ENCODE measurements at regions not wholly inside any gene's neighbourhood (a gene's known extent, or its start where the extent isn't known, plus 50 kb on each side); places are given as distances from the start of the nearest gene placed in this dataset.

DNA sequence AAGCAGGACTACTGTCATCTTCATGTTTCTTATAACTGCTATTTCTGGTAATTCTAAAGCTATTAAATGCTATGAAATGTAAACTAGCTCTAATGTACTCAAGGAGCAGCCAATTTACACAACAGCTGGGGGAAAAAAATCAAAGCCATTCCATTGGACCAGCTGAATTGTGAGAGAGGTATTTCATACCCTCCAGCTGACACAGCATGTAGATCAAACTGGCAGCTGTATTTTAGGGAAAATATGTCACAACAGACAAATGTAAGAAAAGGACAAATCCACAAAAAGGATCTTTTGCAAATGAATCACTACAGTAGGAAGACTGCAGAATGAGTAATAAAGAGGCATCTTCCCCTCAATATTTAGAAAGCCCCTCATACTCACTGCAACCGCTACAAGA lies 65.2 kb upstream of the FAM47B start (continued):
- TF ChIP-seq, protein P1, sequence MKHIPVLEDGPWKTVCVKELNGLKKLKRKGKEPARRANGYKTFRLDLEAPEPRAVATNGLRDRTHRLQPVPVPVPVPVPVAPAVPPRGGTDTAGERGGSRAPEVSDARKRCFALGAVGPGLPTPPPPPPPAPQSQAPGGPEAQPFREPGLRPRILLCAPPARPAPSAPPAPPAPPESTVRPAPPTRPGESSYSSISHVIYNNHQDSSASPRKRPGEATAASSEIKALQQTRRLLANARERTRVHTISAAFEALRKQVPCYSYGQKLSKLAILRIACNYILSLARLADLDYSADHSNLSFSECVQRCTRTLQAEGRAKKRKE (CRISPR knock-in tag; IDR thresholded peaks at IDR 0.05; ENCODE audit: low read depth): no peak
- TF ChIP-seq NFE2L2 (conservative IDR thresholded peaks at IDR 0.05; ENCODE audit: low read length) (no peak), ZFP36 (IDR thresholded peaks at IDR 0.05; ENCODE audit: borderline replicate concordance, partially characterized antibody) (no peak), HEYL (CRISPR knock-in tag; IDR thresholded peaks at IDR 0.05) (no peak)

DNA sequence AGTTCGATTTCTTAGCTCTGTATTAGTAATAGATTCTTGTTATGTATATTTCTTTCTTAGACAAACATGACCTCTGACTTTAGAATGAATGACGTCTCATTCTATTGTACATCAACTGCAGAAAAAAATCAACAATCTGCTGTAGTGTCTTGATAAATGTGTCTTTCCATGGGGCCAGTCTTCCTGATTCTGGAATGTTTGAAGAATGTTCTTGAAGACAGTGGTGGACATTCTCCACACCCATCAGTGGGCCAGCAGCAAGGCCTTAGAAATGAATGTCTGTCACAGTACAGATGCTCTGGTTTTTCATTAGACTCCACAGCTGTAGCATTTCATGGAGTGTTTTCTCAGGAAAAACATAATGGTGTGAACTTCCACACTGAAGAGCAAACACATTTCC lies 63.2 kb upstream of the FAM47B start:
- DNase-seq (ENCODE audit: low read depth in 1 of 2, low spot score in 1 of 2): peak in 1 of 2 experiments; percentile 7
- TF ChIP-seq ZFP36 (IDR thresholded peaks at IDR 0.05; ENCODE audit: borderline replicate concordance, partially characterized antibody): no peak
- no peak for TF ChIP-seq RCOR1 (IDR thresholded peaks at IDR 0.05; ENCODE audit: low read depth, low read length)
- no peak for TF ChIP-seq RFX5 (IDR thresholded peaks at IDR 0.05)
- TF ChIP-seq, protein P2, sequence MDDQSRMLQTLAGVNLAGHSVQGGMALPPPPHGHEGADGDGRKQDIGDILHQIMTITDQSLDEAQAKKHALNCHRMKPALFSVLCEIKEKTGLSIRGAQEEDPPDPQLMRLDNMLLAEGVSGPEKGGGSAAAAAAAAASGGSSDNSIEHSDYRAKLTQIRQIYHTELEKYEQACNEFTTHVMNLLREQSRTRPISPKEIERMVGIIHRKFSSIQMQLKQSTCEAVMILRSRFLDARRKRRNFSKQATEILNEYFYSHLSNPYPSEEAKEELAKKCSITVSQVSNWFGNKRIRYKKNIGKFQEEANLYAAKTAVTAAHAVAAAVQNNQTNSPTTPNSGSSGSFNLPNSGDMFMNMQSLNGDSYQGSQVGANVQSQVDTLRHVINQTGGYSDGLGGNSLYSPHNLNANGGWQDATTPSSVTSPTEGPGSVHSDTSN (IDR thresholded peaks at IDR 0.05): no peak
- TF ChIP-seq RNF2 (IDR thresholded peaks at IDR 0.05; ENCODE audit: borderline replicate concordance, low read depth): no peak
- no peak for TF ChIP-seq CBX2 (IDR thresholded peaks at IDR 0.05; ENCODE audit: borderline replicate concordance, low read depth)
- TF ChIP-seq FOXS1 (CRISPR knock-in tag; IDR thresholded peaks at IDR 0.05): no peak
- TF ChIP-seq PHF8 (IDR thresholded peaks at IDR 0.05; ENCODE audit: borderline replicate concordance, low read depth): no peak
- TF ChIP-seq CHD4 (IDR thresholded peaks at IDR 0.05; ENCODE audit: borderline replicate concordance): no peak
- no peak for TF ChIP-seq BHLHE40 (IDR thresholded peaks at IDR 0.05; ENCODE audit: low read depth, low read length)
- no peak for TF ChIP-seq RAD21 (conservative IDR thresholded peaks at IDR 0.05 in 1 of 2, IDR thresholded peaks at IDR 0.05 in 1 of 2)
- TF ChIP-seq HOXA7 (CRISPR knock-in tag; IDR thresholded peaks at IDR 0.05): no peak
- TF ChIP-seq JUN (IDR thresholded peaks at IDR 0.05): no peak
- no peak for TF ChIP-seq ZC3H11A (IDR thresholded peaks at IDR 0.05)
- TF ChIP-seq, protein P3, sequence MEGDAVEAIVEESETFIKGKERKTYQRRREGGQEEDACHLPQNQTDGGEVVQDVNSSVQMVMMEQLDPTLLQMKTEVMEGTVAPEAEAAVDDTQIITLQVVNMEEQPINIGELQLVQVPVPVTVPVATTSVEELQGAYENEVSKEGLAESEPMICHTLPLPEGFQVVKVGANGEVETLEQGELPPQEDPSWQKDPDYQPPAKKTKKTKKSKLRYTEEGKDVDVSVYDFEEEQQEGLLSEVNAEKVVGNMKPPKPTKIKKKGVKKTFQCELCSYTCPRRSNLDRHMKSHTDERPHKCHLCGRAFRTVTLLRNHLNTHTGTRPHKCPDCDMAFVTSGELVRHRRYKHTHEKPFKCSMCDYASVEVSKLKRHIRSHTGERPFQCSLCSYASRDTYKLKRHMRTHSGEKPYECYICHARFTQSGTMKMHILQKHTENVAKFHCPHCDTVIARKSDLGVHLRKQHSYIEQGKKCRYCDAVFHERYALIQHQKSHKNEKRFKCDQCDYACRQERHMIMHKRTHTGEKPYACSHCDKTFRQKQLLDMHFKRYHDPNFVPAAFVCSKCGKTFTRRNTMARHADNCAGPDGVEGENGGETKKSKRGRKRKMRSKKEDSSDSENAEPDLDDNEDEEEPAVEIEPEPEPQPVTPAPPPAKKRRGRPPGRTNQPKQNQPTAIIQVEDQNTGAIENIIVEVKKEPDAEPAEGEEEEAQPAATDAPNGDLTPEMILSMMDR (IDR thresholded peaks at IDR 0.05): no peak
- TF ChIP-seq, protein P4, sequence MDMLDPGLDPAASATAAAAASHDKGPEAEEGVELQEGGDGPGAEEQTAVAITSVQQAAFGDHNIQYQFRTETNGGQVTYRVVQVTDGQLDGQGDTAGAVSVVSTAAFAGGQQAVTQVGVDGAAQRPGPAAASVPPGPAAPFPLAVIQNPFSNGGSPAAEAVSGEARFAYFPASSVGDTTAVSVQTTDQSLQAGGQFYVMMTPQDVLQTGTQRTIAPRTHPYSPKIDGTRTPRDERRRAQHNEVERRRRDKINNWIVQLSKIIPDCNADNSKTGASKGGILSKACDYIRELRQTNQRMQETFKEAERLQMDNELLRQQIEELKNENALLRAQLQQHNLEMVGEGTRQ (IDR thresholded peaks at IDR 0.05): no peak
- peaks cover 59% of the 10 kb centered on the region for H3K4me1 ChIP-seq
- peak; percentile 84 for FAIRE-seq
- 10% methylated on average over 2 of the region's 2 CpGs for WGBS (ENCODE audit: missing lambda C conversion rate)
- H3K27ac ChIP-seq: peak overlapping the region in 1 of 2 experiments; percentile 53; a peak in 1 of 6 replicates
- H3K4me2 ChIP-seq: peak overlapping the region; percentile 38; the same call in 2 of the 3 replicates
- ChIA-PET POLR2A (no interaction called here), CTCF (no interaction called here)
- H3K9me3 ChIP-seq: no peaks in the 10 kb centered on the region
- peak in 1 of 2 experiments; percentile 36; a peak in 1 of 6 replicates for ATAC-seq
- H3K4me3 ChIP-seq: no peak overlapping the region

DNA sequence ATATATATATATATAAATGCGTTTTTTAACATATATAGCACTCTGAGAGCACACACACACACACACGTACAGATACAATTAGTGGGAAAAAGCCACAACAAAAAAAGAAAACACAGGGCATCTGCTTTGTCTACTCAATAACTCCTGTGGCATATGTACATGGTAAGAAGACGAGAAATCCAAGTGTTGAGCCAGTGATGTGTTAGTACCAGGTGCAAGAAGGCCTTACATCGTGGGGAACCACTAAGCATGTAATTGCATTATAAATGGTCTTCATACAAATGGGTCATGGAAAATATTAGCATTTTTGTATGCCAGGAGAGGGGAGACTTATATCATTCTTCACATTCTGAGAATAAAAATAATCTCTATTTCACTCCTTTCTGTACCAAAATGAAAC lies 62.7 kb upstream of the FAM47B start:
- H3K4me1 ChIP-seq: peaks cover 57% of the 10 kb centered on the region
- ChIA-PET POLR2A (no interaction called here), CTCF (interaction anchor here (0.7 kb wide), 1 partner anchor 54 kb away, joined by 3 read pairs; no protein-coding TSS in a partner anchor)
- H3K9me3 ChIP-seq: no peaks in the 10 kb centered on the region
- no peak for TF ChIP-seq HOXB5 (CRISPR knock-in tag; IDR thresholded peaks at IDR 0.05)
- TF ChIP-seq, protein P5, sequence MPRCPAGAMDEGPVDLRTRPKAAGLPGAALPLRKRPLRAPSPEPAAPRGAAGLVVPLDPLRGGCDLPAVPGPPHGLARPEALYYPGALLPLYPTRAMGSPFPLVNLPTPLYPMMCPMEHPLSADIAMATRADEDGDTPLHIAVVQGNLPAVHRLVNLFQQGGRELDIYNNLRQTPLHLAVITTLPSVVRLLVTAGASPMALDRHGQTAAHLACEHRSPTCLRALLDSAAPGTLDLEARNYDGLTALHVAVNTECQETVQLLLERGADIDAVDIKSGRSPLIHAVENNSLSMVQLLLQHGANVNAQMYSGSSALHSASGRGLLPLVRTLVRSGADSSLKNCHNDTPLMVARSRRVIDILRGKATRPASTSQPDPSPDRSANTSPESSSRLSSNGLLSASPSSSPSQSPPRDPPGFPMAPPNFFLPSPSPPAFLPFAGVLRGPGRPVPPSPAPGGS (IDR thresholded peaks at IDR 0.05): no peak
- TF ChIP-seq, protein P6, sequence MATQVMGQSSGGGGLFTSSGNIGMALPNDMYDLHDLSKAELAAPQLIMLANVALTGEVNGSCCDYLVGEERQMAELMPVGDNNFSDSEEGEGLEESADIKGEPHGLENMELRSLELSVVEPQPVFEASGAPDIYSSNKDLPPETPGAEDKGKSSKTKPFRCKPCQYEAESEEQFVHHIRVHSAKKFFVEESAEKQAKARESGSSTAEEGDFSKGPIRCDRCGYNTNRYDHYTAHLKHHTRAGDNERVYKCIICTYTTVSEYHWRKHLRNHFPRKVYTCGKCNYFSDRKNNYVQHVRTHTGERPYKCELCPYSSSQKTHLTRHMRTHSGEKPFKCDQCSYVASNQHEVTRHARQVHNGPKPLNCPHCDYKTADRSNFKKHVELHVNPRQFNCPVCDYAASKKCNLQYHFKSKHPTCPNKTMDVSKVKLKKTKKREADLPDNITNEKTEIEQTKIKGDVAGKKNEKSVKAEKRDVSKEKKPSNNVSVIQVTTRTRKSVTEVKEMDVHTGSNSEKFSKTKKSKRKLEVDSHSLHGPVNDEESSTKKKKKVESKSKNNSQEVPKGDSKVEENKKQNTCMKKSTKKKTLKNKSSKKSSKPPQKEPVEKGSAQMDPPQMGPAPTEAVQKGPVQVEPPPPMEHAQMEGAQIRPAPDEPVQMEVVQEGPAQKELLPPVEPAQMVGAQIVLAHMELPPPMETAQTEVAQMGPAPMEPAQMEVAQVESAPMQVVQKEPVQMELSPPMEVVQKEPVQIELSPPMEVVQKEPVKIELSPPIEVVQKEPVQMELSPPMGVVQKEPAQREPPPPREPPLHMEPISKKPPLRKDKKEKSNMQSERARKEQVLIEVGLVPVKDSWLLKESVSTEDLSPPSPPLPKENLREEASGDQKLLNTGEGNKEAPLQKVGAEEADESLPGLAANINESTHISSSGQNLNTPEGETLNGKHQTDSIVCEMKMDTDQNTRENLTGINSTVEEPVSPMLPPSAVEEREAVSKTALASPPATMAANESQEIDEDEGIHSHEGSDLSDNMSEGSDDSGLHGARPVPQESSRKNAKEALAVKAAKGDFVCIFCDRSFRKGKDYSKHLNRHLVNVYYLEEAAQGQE (IDR thresholded peaks at IDR 0.05): no peak
- no peak for TF ChIP-seq MAFK (IDR thresholded peaks at IDR 0.05; ENCODE audit: partially characterized antibody)
- TF ChIP-seq CHD2 (IDR thresholded peaks at IDR 0.05; ENCODE audit: low read length, partially characterized antibody): no peak
- no peak for TF ChIP-seq ZC3H11A (IDR thresholded peaks at IDR 0.05)
- peak overlapping the region in 1 of 2 experiments; percentile 51; a peak in 1 of 6 replicates for H3K27ac ChIP-seq
- DNase-seq (ENCODE audit: low read depth in 1 of 2, low spot score in 1 of 2) (no peak), FAIRE-seq (no peak), ATAC-seq (no peak)
- WGBS (ENCODE audit: missing lambda C conversion rate): 74% methylated on average over 4 of the region's 4 CpGs
- H3K4me3 ChIP-seq: no peak overlapping the region
- no peak overlapping the region for H3K4me2 ChIP-seq
